ENCODE measurements at regions not wholly inside any gene's neighbourhood (a gene's known extent, or its start where the extent isn't known, plus 50 kb on each side); places are given as distances from the start of the nearest gene placed in this dataset.

GRCh38 chr18:24725644-24726415 is 265.4 kb downstream of the HRH4 start:
- no peak overlapping the region for H3K4me3 ChIP-seq (ENCODE audit: low read depth, low read length)
- DNase-seq (ENCODE audit: low read depth): no peak
- no peak for TF ChIP-seq CTCF (IDR thresholded peaks at IDR 0.05; ENCODE audit: insufficient read depth, low read depth, low read length)

GRCh38 chr18:24726727-24727492 is 266.5 kb downstream of the HRH4 start:
- peak; percentile 81 for DNase-seq (ENCODE audit: low read depth)
- TF ChIP-seq CTCF (IDR thresholded peaks at IDR 0.05; ENCODE audit: insufficient read depth, low read depth, low read length): peak; percentile 89
- no peak overlapping the region for H3K4me3 ChIP-seq (ENCODE audit: low read depth, low read length)

- DNase-seq (ENCODE audit: low read depth): no peak
- TF ChIP-seq CTCF (IDR thresholded peaks at IDR 0.05; ENCODE audit: insufficient read depth, low read depth, low read length): no peak
- no peak overlapping the region for H3K4me3 ChIP-seq (ENCODE audit: low read depth, low read length)
Measured at GRCh38 chr18:24727685-24728084, 267.2 kb downstream of the HRH4 start.

- TF ChIP-seq CTCF (IDR thresholded peaks at IDR 0.05; ENCODE audit: insufficient read depth, low read depth, low read length): no peak
- DNase-seq (ENCODE audit: low read depth): no peak
- H3K4me3 ChIP-seq (ENCODE audit: low read depth, low read length): no peak overlapping the region
Measured at GRCh38 chr18:24731158-24731557, 270.7 kb downstream of the HRH4 start.

GRCh38 chr18:24731981-24732380 is 271.5 kb downstream of the HRH4 start:
- no peak for TF ChIP-seq CTCF (IDR thresholded peaks at IDR 0.05; ENCODE audit: insufficient read depth, low read depth, low read length)
- H3K4me3 ChIP-seq (ENCODE audit: low read depth, low read length): no peak overlapping the region
- DNase-seq (ENCODE audit: low read depth): no peak

- peak; percentile 1 for DNase-seq (ENCODE audit: low read depth)
- H3K4me3 ChIP-seq (ENCODE audit: low read depth, low read length): no peak overlapping the region
- peak; percentile 26 for TF ChIP-seq CTCF (IDR thresholded peaks at IDR 0.05; ENCODE audit: insufficient read depth, low read depth, low read length)
Measured at GRCh38 chr18:24734058-24734457, 273.6 kb downstream of the HRH4 start.

All from fibroblast of villous mesenchyme (primary cell).